Fibroblast of peridontal ligament (primary cell): ENCODE measurements at regions not wholly inside any gene's neighbourhood (a gene's known extent, or its start where the extent isn't known, plus 50 kb on each side); places are given as distances from the start of the nearest gene placed in this dataset.
A peak's percentile ranks its signal among the peaks of the same experiment; 100 is the strongest.

Experiments
- DNase-seq: peaks from one replicate; pipeline ENCODE4 v3.0.0-alpha.2; 2010; ENCODE audit errors: extremely low read depth

- no peak for DNase-seq
Observed at GRCh38 chr1:221069986-221070385, 190.7 kb downstream of the HLX start.

DNA sequence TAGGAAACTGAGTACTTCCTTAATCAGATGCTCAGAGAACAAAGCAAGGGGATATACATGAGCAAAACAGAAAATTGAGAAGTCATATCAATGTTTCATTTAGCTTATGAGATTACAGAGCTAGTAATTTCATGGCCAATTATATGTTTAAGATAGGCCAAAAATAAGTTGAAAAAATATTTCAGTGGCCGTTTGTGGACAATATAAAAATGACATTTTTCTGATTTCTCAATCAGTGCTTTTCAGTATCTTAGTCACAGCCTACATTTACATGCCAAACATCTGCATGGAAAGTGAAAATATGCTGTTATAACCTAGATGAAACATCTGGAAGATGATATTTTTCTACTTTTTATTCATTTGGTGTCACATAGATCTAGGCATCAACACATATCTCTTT lies 192.5 kb downstream of the HLX start:
- DNase-seq = no peak

DNA sequence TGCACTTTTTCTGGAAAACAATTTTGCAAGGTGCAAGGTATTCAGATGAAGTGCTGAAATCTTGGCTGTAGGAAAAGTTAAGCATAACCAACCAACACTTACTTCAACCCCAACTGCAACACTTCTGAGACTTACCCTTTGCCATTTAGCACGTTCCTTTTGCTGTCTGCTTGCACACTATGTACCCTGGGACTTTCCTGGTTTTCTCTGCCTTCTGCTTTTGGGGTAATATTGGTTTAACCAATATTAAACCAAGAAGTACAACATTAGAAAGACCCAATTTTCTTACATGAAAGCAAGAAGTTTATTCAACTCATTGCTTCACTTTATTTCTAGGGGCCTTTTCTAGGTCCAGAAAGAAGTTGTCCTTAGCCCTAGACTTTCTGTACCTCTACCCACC lies 193.0 kb downstream of the HLX start:
- no peak for DNase-seq

DNA sequence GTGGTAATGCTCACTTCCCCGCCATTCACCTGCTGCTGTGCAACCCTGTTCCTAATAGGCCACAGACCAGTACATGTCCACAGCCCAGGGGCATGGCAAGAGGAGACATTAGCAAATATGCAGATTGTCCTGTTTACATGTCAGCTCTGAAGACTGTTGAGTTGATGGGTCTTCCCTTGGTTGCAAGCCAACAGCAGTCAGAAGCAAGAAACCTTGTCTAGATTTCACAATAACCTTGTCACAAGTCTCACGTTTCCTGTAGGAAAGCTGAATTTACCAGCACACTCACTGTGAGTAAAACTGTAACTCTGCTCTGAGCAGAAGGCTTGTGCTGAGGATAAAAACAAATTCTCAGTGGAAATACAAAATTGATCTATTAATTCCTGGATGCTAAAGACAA lies 195.1 kb downstream of the HLX start:
- DNase-seq = no peak

DNA sequence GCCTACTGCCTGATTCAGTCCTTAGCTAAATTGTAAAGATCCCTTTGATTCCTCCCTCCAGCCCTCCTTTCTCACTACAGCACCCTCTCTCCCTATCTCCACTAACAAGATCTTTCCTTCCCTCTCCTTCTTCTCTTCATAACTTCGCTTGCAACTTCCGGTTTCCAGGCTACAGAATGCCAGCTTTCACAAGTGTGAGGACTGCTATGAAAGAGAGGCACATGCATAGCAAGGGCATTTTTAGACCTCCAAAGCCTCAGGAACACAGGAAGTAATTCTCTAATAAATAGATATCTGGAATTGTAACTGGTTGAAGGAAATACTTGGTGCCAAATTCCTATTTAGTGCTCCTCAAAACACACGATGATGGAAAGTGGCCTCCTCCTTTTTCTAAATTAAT lies 196.7 kb downstream of the HLX start:
- DNase-seq = no peak

DNA sequence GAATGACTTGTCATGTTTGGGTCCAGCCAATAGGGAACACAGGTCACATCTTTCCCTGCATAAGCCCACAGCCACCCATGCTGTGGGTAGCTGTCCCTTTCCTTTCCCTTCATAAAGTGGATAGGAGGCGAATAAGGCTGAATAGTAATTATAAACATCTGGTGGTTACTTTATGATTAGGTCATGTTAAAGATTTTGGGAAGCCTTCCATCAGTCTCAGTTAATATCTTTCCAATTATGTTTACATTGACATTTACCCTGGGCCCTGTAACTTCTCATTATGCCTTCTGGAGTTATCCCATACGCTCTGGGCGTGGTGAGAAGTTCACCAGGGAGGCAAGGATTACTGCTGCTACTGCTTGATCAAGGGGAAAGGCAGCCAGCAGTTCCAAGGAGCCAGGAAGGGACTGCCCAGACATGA lies 197.2 kb downstream of the HLX start:
- DNase-seq = no peak

- no peak for DNase-seq
Observed at GRCh38 chr1:221078260-221078965, 199.2 kb downstream of the HLX start.

GRCh38 chr1:221083902-221084301 lies 204.7 kb downstream of the HLX start:
- DNase-seq = no peak

GRCh38 chr1:221084681-221085080 lies 205.4 kb downstream of the HLX start:
- DNase-seq = no peak

GRCh38 chr1:221085701-221086375 lies 206.6 kb downstream of the HLX start:
- DNase-seq = no peak

- DNase-seq = no peak
Observed at GRCh38 chr1:221087919-221088318, 208.7 kb downstream of the HLX start.

DNA sequence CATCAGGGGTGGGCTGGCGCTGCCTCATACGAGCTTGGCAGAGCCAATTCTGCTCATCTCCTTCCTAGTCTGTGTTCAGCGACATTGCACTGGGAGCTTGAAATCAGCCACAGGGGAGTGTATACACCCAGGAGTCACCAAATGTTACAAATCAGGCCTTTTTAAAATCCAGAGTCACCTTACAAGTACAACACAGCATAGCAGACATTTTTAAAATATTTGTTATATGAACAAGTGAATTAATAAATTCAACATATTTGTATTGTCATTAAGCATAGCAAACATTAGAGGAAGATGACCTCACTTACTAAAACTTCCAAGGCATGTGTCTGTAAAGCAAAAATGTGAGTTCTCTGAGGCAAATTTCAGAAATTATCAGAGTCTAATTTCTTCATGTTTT lies 210.0 kb downstream of the HLX start:
- DNase-seq = no peak

DNA sequence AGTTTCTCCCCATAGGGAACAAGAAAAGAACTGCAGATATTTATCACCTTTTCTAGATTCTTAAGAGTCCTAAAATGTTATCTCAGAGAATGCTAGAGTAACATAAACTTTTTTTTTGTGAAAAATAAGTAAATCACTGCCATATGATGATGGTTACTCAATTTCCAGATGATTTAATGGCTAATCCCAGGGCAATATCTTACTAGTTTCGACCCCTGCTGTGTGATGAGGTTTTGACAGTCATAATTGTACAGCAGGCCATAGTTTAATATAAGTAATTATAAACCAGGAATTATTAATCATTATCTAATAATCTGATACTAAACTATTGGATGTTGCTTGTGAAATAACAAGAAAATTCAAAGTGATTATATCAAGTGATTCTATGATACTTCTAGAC lies 210.6 kb downstream of the HLX start:
- DNase-seq = no peak

- no peak for DNase-seq
Observed at GRCh38 chr1:221093903-221094791, 214.9 kb downstream of the HLX start.

- DNase-seq = peak; percentile 88
Observed at GRCh38 chr1:221097479-221098281, 218.4 kb downstream of the HLX start.

DNA sequence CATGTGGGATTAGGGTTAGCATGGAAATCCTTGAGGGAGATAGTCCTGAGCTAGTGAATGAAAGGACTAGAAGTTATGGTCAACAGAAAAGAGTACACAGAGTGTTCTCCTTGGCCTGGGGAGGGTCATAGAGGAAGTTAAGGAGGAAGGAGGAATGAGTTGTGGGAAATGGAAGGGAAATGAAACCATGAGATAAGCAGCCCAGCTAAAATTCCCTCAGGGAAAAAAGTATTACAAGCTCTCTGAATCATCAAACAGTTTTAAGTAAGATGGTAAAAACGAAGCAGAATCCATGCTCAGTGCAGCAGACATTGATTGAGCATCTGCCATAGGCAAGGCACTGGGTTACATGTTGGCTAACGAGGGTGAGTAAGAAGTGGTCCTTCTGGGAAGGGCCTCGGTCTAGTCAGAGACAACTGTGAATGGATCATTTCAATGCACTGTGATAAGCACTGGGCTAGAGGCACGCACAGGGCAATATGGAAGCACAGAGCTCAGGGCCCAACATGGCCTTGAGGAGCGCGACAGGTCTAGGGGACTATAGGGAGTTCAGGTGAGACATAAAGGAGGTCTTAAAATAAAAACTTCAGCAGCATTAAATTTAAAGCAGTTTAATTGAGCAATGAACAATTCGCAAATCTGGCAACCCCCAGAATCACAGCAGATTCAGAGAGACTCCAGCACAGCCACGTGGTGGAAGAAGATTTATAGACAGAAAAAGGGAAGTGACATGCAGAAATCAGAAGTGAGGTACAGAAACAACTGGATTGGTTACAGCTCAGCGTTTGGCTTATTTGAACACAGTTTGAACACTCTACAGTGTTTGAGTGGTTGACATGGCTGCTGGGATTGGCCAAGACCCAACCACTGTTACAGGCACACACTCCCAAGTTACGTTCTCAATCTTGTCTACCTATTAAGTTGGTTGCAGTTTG lies 219.5 kb downstream of the HLX start:
- DNase-seq = peak; percentile 63

DNA sequence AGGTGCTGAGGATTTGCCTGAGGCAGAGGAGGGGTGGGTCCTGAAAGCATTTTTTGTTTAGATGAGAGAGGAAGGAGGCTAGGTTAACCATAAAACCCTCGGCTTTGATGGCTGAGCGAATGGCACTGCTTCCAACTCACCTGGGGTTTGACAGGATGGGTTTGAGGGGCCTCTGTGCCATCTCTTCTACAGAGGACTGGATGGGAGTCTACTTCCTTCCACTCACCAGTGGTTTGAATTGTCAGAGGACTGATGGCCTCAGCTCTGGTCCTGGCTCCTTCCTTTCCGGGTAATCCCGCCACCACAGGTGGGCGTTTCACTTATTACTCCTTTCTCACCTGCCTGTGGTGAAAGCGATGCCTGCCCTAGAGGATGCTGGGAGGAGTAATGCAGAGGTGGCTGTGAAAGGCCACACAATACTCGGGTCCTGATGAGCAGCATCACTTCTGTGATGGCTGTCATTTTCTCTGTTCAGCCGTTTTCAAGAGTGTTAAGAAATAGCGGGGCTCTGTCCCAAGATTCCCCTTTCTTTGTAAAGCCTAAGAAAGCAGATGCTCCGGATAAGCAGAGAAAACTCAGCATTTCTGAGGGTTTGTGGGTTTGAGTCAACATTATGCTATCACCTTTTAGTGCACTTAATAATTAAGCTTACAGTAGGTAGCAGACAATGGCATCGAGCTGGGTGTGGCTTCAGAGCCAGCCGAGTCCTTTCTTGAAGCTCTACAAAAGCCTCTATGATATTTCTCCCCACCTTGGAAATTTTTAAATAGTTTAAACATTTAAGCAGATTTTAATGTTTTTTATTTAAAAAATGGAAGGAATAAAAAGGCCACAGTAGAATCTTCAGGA lies 220.7 kb downstream of the HLX start:
- DNase-seq = no peak

- peak; percentile 76 for DNase-seq
Observed at GRCh38 chr1:221100611-221101010, 221.4 kb downstream of the HLX start.

GRCh38 chr1:221101807-221102605 lies 222.8 kb downstream of the HLX start:
- peak; percentile 92 for DNase-seq
